ENCODE measurements at regions not wholly inside any gene's neighbourhood (a gene's known extent, or its start where the extent isn't known, plus 50 kb on each side); places are given as distances from the start of the nearest gene placed in this dataset.

- TF ChIP-seq CTCF (IDR thresholded peaks at IDR 0.05; ENCODE audit: control extremely low read depth in 1 of 3, insufficient read depth in 1 of 3, low read depth in 1 of 3, low read length in 3 of 3) (no peak), EZH2 (IDR thresholded peaks at IDR 0.05; ENCODE audit: low read depth, low read length, severe bottlenecking) (no peak), EP300 (IDR thresholded peaks at IDR 0.05; ENCODE audit: borderline replicate concordance in 1 of 2, low read depth in 2 of 2, low read length in 2 of 2) (no peak), ASH2L (IDR thresholded peaks at IDR 0.05; ENCODE audit: low read length) (no peak)
Observed at GRCh38 chr14:96622926-96623325, 120.7 kb downstream of the PAPOLA start.
